Transverse colon (tissue), 4 donors: ENCODE measurements at regions not wholly inside any gene's neighbourhood (a gene's known extent, or its start where the extent isn't known, plus 50 kb on each side); places are given as distances from the start of the nearest gene placed in this dataset.

Experiments
- DNase-seq: peaks from one replicate; pipeline ENCODE4 v3.0.0-alpha.2; 2019
- H3K27ac ChIP-seq, 4 donors: fragments of 200-600 bp; sonication (generic); 2 replicates each; pipeline ENCODE4 v1.5.1; 2016 to 2018; ENCODE audit warnings: inconsistent platforms in 4 of 4
- H3K27me3 ChIP-seq: fragments of 200-600 bp; sonication (generic); 2 replicates; pipeline ENCODE4 v1.5.1; 2017; ENCODE audit warnings: inconsistent platforms
- H3K36me3 ChIP-seq, 4 donors: fragments of 200-600 bp; sonication (generic); 2 replicates each; pipeline ENCODE4 v1.5.1; 2017 to 2019; ENCODE audit warnings: inconsistent platforms in 4 of 4
- H3K4me1 ChIP-seq, 4 donors: fragments of 200-600 bp; sonication (generic); 2 replicates each; pipeline ENCODE4 v1.5.1; 2017 to 2020; ENCODE audit warnings: inconsistent platforms in 4 of 4
- H3K4me3 ChIP-seq, 4 donors: fragments of 200-600 bp; sonication (generic); 1 replicate in 1 of 4; 2 replicates in 3 of 4; pipeline versions ENCODE4 v1.5.1 to v1.6.1; 2017 to 2019; ENCODE audit warnings: inconsistent platforms in 4 of 4
- H3K9me3 ChIP-seq, 2 donors: fragments of 200-600 bp; sonication (generic); 2 replicates each; pipeline ENCODE4 v1.5.1; 2017 to 2019; ENCODE audit warnings: inconsistent platforms in 2 of 2
- CTCF ChIP-seq, 5 experiments: fragments of 200-600 bp in 3 of 5; fragments of 450-650 bp in 2 of 5; sonication (generic) in 3 of 5; IDR thresholded peaks; 1 replicate in 2 of 5; 2 replicates in 3 of 5; pipeline ENCODE4 v1.5.1; 2016 to 2017; ENCODE audit warnings: antibody characterized with exemption in 5 of 5, inconsistent platforms in 3 of 5, mild to moderate bottlenecking in 2 of 5, moderate library complexity in 1 of 5
- EP300 ChIP-seq: sonication (generic); formaldehyde crosslinking; IDR thresholded peaks from one replicate; pipeline ENCODE4 v1.6.1; 2017; ENCODE audit warnings: antibody characterized with exemption, low read depth
- POLR2A ChIP-seq: fragments of 450-650 bp; IDR thresholded peaks from one replicate; pipeline ENCODE4 v1.6.1; 2016; ENCODE audit warnings: antibody characterized with exemption, mild to moderate bottlenecking, moderate library complexity
- POLR2AphosphoS5 ChIP-seq, 3 donors: sonication (generic); formaldehyde crosslinking; IDR thresholded peaks; one replicate each; pipeline ENCODE4 v1.6.1; 2016; ENCODE audit warnings: antibody characterized with exemption in 3 of 3
- WGBS, 2 donors: methylation state at CpG; one replicate each; pipeline ENCODE4 v1.1.5; 2018; ENCODE audit warnings: low coverage in 1 of 2; 5-methylcytosine and 5-hydroxymethylcytosine counted together
- in situ Hi-C, 4 donors: fragments of 200-750 bp; cut with MboI; loops; one replicate each; pipeline versions ENCODE4 v1.15.0 to v1.15.1; 2017; ENCODE audit warnings: low sequenced_read_pairs in 3 of 4, low pct_ligation_motif_present in 1 of 4, low pct_unique_long_range_greater_than_20kb in 1 of 4
- intact Hi-C: fragments of 100-400 bp; cut with DNase I; formaldehyde crosslinking; loops from one replicate; pipeline ENCODE4 v1.15.1; 2023; ENCODE audit warnings: low total_unique reads

- Histone ChIP-seq H3K27ac (no peak overlapping the region), H3K4me1 (no peaks in the 10 kb centered on the region), H3K9me3 (no peaks in the 10 kb centered on the region), H3K4me3 (no peak overlapping the region), H3K27me3 (no peaks in the 10 kb centered on the region), H3K36me3 (no peaks in the 10 kb centered on the region)
- TF ChIP-seq CTCF (IDR thresholded peaks at IDR 0.05) (peak in 1 of 5 experiments; percentile 15), POLR2AphosphoS5 (IDR thresholded peaks at IDR 0.05) (no peak), POLR2A (no peak), EP300 (no peak)
- 76 to 87% methylated on average over 2 of the region's 2 CpGs for WGBS, 2 donors
- no peak for DNase-seq
- in situ Hi-C loops (no loop called here), intact Hi-C loops (no loop called here)
These were observed 862.3 kb upstream of the POU3F3 start for GRCh38 chr2:103991591-103991990.

GRCh38 chr2:104004821-104005220, 849.1 kb upstream of the POU3F3 start:
- Histone ChIP-seq H3K27me3 (no peaks in the 10 kb centered on the region), H3K4me3 (no peak overlapping the region), H3K9me3 (no peaks in the 10 kb centered on the region), H3K4me1 (no peaks in the 10 kb centered on the region), H3K36me3 (no peaks in the 10 kb centered on the region), H3K27ac (no peak overlapping the region)
- no peak for DNase-seq
- intact Hi-C loops = no loop called here
- WGBS, 2 donors = 68 to 78% methylated on average over 3 of the region's 3 CpGs
- in situ Hi-C loops = no loop called here
- no peak for TF ChIP-seq CTCF (IDR thresholded peaks at IDR 0.05)
- TF ChIP-seq POLR2A = no peak
- peak in 1 of 3 donors; percentile 17 for TF ChIP-seq POLR2AphosphoS5 (IDR thresholded peaks at IDR 0.05)
- TF ChIP-seq EP300 = no peak

GRCh38 chr2:104016801-104017200, 837.1 kb upstream of the POU3F3 start:
- TF ChIP-seq POLR2A = no peak
- no peak for TF ChIP-seq CTCF (IDR thresholded peaks at IDR 0.05)
- TF ChIP-seq EP300 = no peak
- no peak for TF ChIP-seq POLR2AphosphoS5 (IDR thresholded peaks at IDR 0.05)
- 82 to 89% methylated on average over 2 to 3 of the region's 3 CpGs for WGBS, 2 donors
- in situ Hi-C loops (no loop called here), intact Hi-C loops (no loop called here)
- Histone ChIP-seq H3K4me1 (no peaks in the 10 kb centered on the region), H3K27me3 (no peaks in the 10 kb centered on the region), H3K4me3 (no peak overlapping the region), H3K9me3 (no peaks in the 10 kb centered on the region), H3K36me3 (no peaks in the 10 kb centered on the region), H3K27ac (no peak overlapping the region)
- DNase-seq = no peak

- DNase-seq = no peak
- H3K9me3 ChIP-seq = no peaks in the 10 kb centered on the region
- H3K4me1 ChIP-seq = no peaks in the 10 kb centered on the region
- intact Hi-C loops = no loop called here
- H3K27me3 ChIP-seq = no peaks in the 10 kb centered on the region
- H3K4me3 ChIP-seq = no peak overlapping the region
- no peak for TF ChIP-seq EP300
- TF ChIP-seq POLR2A = no peak
- TF ChIP-seq POLR2AphosphoS5 (IDR thresholded peaks at IDR 0.05) = no peak
- TF ChIP-seq CTCF (IDR thresholded peaks at IDR 0.05) = no peak
- 74 to 95% methylated on average over 2 of the region's 2 CpGs for WGBS, 2 donors
- H3K27ac ChIP-seq = no peak overlapping the region
- in situ Hi-C loops = no loop called here
- no peaks in the 10 kb centered on the region for H3K36me3 ChIP-seq
These were observed 830.6 kb upstream of the POU3F3 start for GRCh38 chr2:104023306-104023705.
